CD14-positive monocyte (primary cell): ENCODE measurements at regions not wholly inside any gene's neighbourhood (a gene's known extent, or its start where the extent isn't known, plus 50 kb on each side); places are given as distances from the start of the nearest gene placed in this dataset.

Experiments used
- DNase-seq, 3 donors: peaks; one replicate each; pipeline ENCODE4 v3.0.0-alpha.2; 2011 to 2022
- H2AFZ ChIP-seq: 2 replicates; pipeline ENCODE4 v1.6.0; 2012; ENCODE audit warnings: mild to moderate bottlenecking, low read depth, low read length, inconsistent platforms; ENCODE audit not compliant: insufficient read depth, poor library complexity, severe bottlenecking
- H3K27ac ChIP-seq, 2 donors: 1 replicate in 1 of 2; 2 replicates in 1 of 2; pipeline ENCODE4 v1.5.1; 2012 to 2013; ENCODE audit warnings: low read length in 2 of 2, control low read depth in 1 of 2, inconsistent platforms in 1 of 2, low read depth in 1 of 2, mild to moderate bottlenecking in 1 of 2
- H3K27me3 ChIP-seq, 2 donors: one replicate each; pipeline versions ENCODE4 v1.6.0 to v1.6.1; 2011 to 2013; ENCODE audit warnings: low read length in 2 of 2; ENCODE audit not compliant: control insufficient read depth in 2 of 2, insufficient read depth in 2 of 2
- H3K36me3 ChIP-seq, 2 donors: replicated peaks in 1 of 2; 1 replicate in 1 of 2; 2 replicates in 1 of 2; pipeline versions ENCODE4 v1.5.1 to v1.6.1; 2012 to 2013; ENCODE audit warnings: low read length in 2 of 2, control low read depth in 1 of 2, inconsistent platforms in 1 of 2, mild to moderate bottlenecking in 1 of 2; ENCODE audit not compliant: insufficient read depth in 2 of 2, control insufficient read depth in 1 of 2
- H3K4me1 ChIP-seq, 2 donors: 1 replicate in 1 of 2; 2 replicates in 1 of 2; pipeline versions ENCODE4 v1.5.1 to v1.6.1; 2012 to 2013; ENCODE audit warnings: low read length in 2 of 2, control low read depth in 1 of 2, inconsistent platforms in 1 of 2, mild to moderate bottlenecking in 1 of 2, moderate library complexity in 1 of 2; ENCODE audit not compliant: insufficient read depth in 2 of 2, control insufficient read depth in 1 of 2
- H3K4me2 ChIP-seq: replicated peaks from 2 replicates; pipeline ENCODE3; 2012; ENCODE audit warnings: low read length, moderate library complexity, mild to moderate bottlenecking; ENCODE audit not compliant: poor library complexity, severe bottlenecking; ENCODE audit errors: extremely low read depth
- H3K4me3 ChIP-seq, 3 experiments: fragments of 200-600 bp in 1 of 3; sonication (generic) in 1 of 3; replicated peaks in 1 of 3; 1 replicate in 2 of 3; 2 replicates in 1 of 3; pipeline ENCODE4 v1.5.1; 2011 to 2013; ENCODE audit warnings: low read length in 3 of 3, mild to moderate bottlenecking in 3 of 3, control low read depth in 2 of 3, low read depth in 2 of 3, inconsistent platforms in 1 of 3, moderate library complexity in 1 of 3
- H3K79me2 ChIP-seq: 2 replicates; pipeline ENCODE4 v1.6.0; 2012; ENCODE audit warnings: mild to moderate bottlenecking, control low read depth, inconsistent platforms, low read length, moderate library complexity; ENCODE audit not compliant: insufficient read depth
- H3K9ac ChIP-seq: 2 replicates; pipeline ENCODE4 v1.6.0; 2017; ENCODE audit warnings: low read length, mild to moderate bottlenecking; ENCODE audit not compliant: insufficient read depth, poor library complexity, severe bottlenecking
- H3K9me3 ChIP-seq, 2 donors: replicated peaks in 1 of 2; 1 replicate in 1 of 2; 2 replicates in 1 of 2; pipeline versions ENCODE4 v1.5.1 to v1.6.1; 2012 to 2013; ENCODE audit warnings: low read length in 2 of 2, control low read depth in 1 of 2; ENCODE audit not compliant: control insufficient read depth in 1 of 2, insufficient read depth in 1 of 2
- H4K20me1 ChIP-seq: 2 replicates; pipeline ENCODE4 v1.6.0; 2012; ENCODE audit warnings: mild to moderate bottlenecking, low read length, control low read depth, moderate library complexity; ENCODE audit not compliant: insufficient read depth
- H3K27ac Mint-ChIP-seq, 7 donors: one replicate each; pipeline ENCODE4 v1.8.0; 2020; ENCODE audit warnings: mild to moderate bottlenecking in 7 of 7, mixed read lengths in 7 of 7, moderate library complexity in 6 of 7, inconsistent platforms in 2 of 7
- H3K27me3 Mint-ChIP-seq, 3 donors: one replicate each; pipeline ENCODE4 v1.8.0; 2021 to 2022; ENCODE audit warnings: low read depth in 3 of 3, mild to moderate bottlenecking in 3 of 3, mixed read lengths in 3 of 3, moderate library complexity in 3 of 3, inconsistent platforms in 1 of 3
- H3K36me3 Mint-ChIP-seq, 2 donors: one replicate each; pipeline ENCODE4 v1.8.0; 2020; ENCODE audit warnings: mixed read lengths in 2 of 2, inconsistent platforms in 1 of 2, mild to moderate bottlenecking in 1 of 2
- H3K4me1 Mint-ChIP-seq: one replicate; pipeline ENCODE4 v1.8.0; 2020; ENCODE audit warnings: mild to moderate bottlenecking, mixed read lengths
- H3K4me3 Mint-ChIP-seq, 2 donors: one replicate each; pipeline ENCODE4 v1.8.0; 2020; ENCODE audit warnings: mild to moderate bottlenecking in 2 of 2, mixed read lengths in 2 of 2, moderate library complexity in 1 of 2
- H3K9me3 Mint-ChIP-seq, 7 donors: one replicate each; pipeline ENCODE4 v1.8.0; 2020 to 2022; ENCODE audit warnings: mixed read lengths in 7 of 7, mild to moderate bottlenecking in 6 of 7, moderate library complexity in 6 of 7, inconsistent platforms in 2 of 7
- CTCF ChIP-seq: fragments of 200-600 bp; IDR thresholded peaks from one replicate; pipeline ENCODE4 v1.8.0; 2022; ENCODE audit warnings: antibody characterized with exemption, mild to moderate bottlenecking
- WGBS: methylation state at CpG from one replicate; pipeline ENCODE4 v1.1.5; 2013; ENCODE audit warnings: missing lambda C conversion rate; ENCODE audit not compliant: insufficient coverage; 5-methylcytosine and 5-hydroxymethylcytosine counted together
- intact Hi-C, 2 donors: fragments of 100-400 bp; cut with micrococcal nuclease; formaldehyde crosslinking; loops; one replicate each; pipeline versions ENCODE4 v1.15.0 to v1.15.1; 2023

GRCh38 chr7:136290351-136290750 is 313.2 kb upstream of the MTPN start:
- H3K36me3 ChIP-seq, result no peaks in the 10 kb centered on the region
- H3K9me3 ChIP-seq, result peaks cover 0 to 5% of the 10 kb centered on the region in 2 donors
- H4K20me1 ChIP-seq, result no peaks in the 10 kb centered on the region
- peaks cover 0 to 12% (median 1%) of the 10 kb centered on the region in 7 donors for H3K9me3 Mint-ChIP-seq
- H3K27me3 ChIP-seq, result no peaks in the 10 kb centered on the region
- no peak overlapping the region for H3K4me3 ChIP-seq
- no peak overlapping the region for H3K9ac ChIP-seq
- H3K36me3 Mint-ChIP-seq, result no peaks in the 10 kb centered on the region
- intact Hi-C loops, result no loop called here
- no peak overlapping the region for H2AFZ ChIP-seq
- no peak overlapping the region for H3K27ac ChIP-seq
- H3K79me2 ChIP-seq, result no peaks in the 10 kb centered on the region
- H3K4me3 Mint-ChIP-seq, result no peak overlapping the region
- no peaks in the 10 kb centered on the region for H3K4me1 ChIP-seq
- H3K27me3 Mint-ChIP-seq, result peaks cover 0 to 1% (median 0%) of the 10 kb centered on the region in 3 donors
- no peaks in the 10 kb centered on the region for H3K4me1 Mint-ChIP-seq
- no CpG with 5 or more reads among the region's 1 CpG for WGBS
- no peak for DNase-seq
- no peak overlapping the region for H3K27ac Mint-ChIP-seq
- TF ChIP-seq CTCF, result no peak
- no peak overlapping the region for H3K4me2 ChIP-seq

- WGBS, result no CpG with 5 or more reads among the region's 2 CpGs
- intact Hi-C loops, result no loop called here
- no peak for TF ChIP-seq CTCF
These were observed 300.9 kb upstream of the MTPN start for GRCh38 chr7:136278057-136278456.

More at GRCh38 chr7:136278057-136278456, 300.9 kb upstream of the MTPN start:
- H3K9ac ChIP-seq, result no peak overlapping the region
- no peak overlapping the region for H2AFZ ChIP-seq
- no peaks in the 10 kb centered on the region for H3K36me3 ChIP-seq
- H3K4me3 Mint-ChIP-seq, result no peak overlapping the region
- DNase-seq, result no peak
- peaks cover 1 to 16% (median 12%) of the 10 kb centered on the region in 7 donors for H3K9me3 Mint-ChIP-seq
- no peak overlapping the region for H3K4me2 ChIP-seq
- no peaks in the 10 kb centered on the region for H4K20me1 ChIP-seq
- H3K27ac Mint-ChIP-seq, result no peak overlapping the region
- H3K4me1 ChIP-seq, result no peaks in the 10 kb centered on the region
- H3K9me3 ChIP-seq, result peaks cover 3 to 11% of the 10 kb centered on the region in 2 donors
- no peak overlapping the region for H3K4me3 ChIP-seq
- no peaks in the 10 kb centered on the region for H3K27me3 ChIP-seq
- peaks cover 0 to 2% (median 0%) of the 10 kb centered on the region in 3 donors for H3K27me3 Mint-ChIP-seq
- no peaks in the 10 kb centered on the region for H3K4me1 Mint-ChIP-seq
- no peak overlapping the region for H3K27ac ChIP-seq
- no peaks in the 10 kb centered on the region for H3K79me2 ChIP-seq
- H3K36me3 Mint-ChIP-seq, result no peaks in the 10 kb centered on the region
